ENCODE measurements at regions not wholly inside any gene's neighbourhood (a gene's known extent, or its start where the extent isn't known, plus 50 kb on each side); places are given as distances from the start of the nearest gene placed in this dataset.

GRCh38 chr5:2113348-2114131 is 230.8 kb upstream of the IRX4 start:
- Histone ChIP-seq H4K5ac (ENCODE audit: insufficient read length, low read depth, low read length) (no peak overlapping the region), H3K79me2 (ENCODE audit: control insufficient read depth in 1 of 2, insufficient read depth in 2 of 2, low read length in 2 of 2) (no peaks in the 10 kb centered on the region), H3K18ac (ENCODE audit: extremely low read depth, low read length) (no peak overlapping the region), H4K20me1 (replicated peaks in 1 of 2; ENCODE audit: control insufficient read depth in 1 of 2, insufficient read depth in 2 of 2, low read length in 2 of 2) (peaks cover 0 to 2% of the 10 kb centered on the region in 2 experiments), H3K4me1 (replicated peaks in 1 of 4; ENCODE audit: control insufficient read depth in 3 of 4, insufficient read depth in 4 of 4, low read length in 3 of 4) (no peaks in the 10 kb centered on the region), H3K27ac (ENCODE audit: low read depth, low read length) (no peak overlapping the region), H3K27me3 (replicated peaks in 1 of 4; ENCODE audit: control insufficient read depth in 3 of 4, extremely low read depth in 1 of 4, insufficient read depth in 3 of 4, low read length in 3 of 4) (no peaks in the 10 kb centered on the region; a peak in 1 of 7 replicates), H2BK12ac (ENCODE audit: low read depth, low read length) (no peak overlapping the region), H4K8ac (ENCODE audit: extremely low read depth, insufficient read depth, low read length) (no peak overlapping the region), H3K4ac (replicated peaks; ENCODE audit: insufficient read length, low read depth, low read length) (no peak overlapping the region), H3K9me3 (ENCODE audit: insufficient read depth in 2 of 2, low read depth in 1 of 2, low read length in 1 of 2) (peaks cover 3 to 4% of the 10 kb centered on the region in 2 experiments; a peak in 2 of 4 replicates), H2BK20ac (ENCODE audit: low read length) (no peak overlapping the region), H3K23me2 (ENCODE audit: low read depth, low read length) (no peaks in the 10 kb centered on the region; the same call in 1 of the 2 replicates), H3K4me3 (ENCODE audit: extremely low read depth in 1 of 4, insufficient read depth in 2 of 4, low read depth in 3 of 4, low read length in 4 of 4) (no peak overlapping the region), H3K14ac (ENCODE audit: insufficient read length) (no peak overlapping the region), H2AFZ (ENCODE audit: low read length) (no peak overlapping the region), H2BK5ac (ENCODE audit: low read depth, low read length) (no peak overlapping the region), H3K4me2 (ENCODE audit: insufficient read depth in 1 of 2, low read depth in 2 of 2, low read length in 2 of 2) (no peak overlapping the region), H3K23ac (ENCODE audit: insufficient read length) (no peak overlapping the region), H3K36me3 (ENCODE audit: control insufficient read depth in 2 of 4, insufficient read depth in 4 of 4, low read length in 3 of 4) (no peaks in the 10 kb centered on the region; a peak in 1 of 8 replicates), H2BK15ac (ENCODE audit: low read length) (no peak overlapping the region), H3K79me1 (ENCODE audit: low read depth, low read length) (no peaks in the 10 kb centered on the region), H3K56ac (replicated peaks; ENCODE audit: insufficient read length, low read depth, low read length) (no peak overlapping the region), H3K9ac (replicated peaks in 1 of 4; ENCODE audit: extremely low read depth in 1 of 4, low read depth in 3 of 4, low read length in 3 of 4) (no peak overlapping the region), H2AK5ac (ENCODE audit: low read depth, low read length) (no peak overlapping the region), H2BK120ac (replicated peaks; ENCODE audit: low read depth, low read length) (no peak overlapping the region), H4K91ac (replicated peaks; ENCODE audit: insufficient read length, low read length) (no peak overlapping the region)
- ChIA-PET CTCF (ENCODE audit: partially characterized antibody) (interaction anchor here (1.2 kb wide), 1 partner anchor 22 kb away, joined by 4 read pairs; no protein-coding TSS in a partner anchor), POLR2A (ENCODE audit: partially characterized antibody) (no interaction called here)
- FAIRE-seq (no peak), DNase-seq (ENCODE audit: low read depth in 1 of 2, low spot score in 2 of 2) (no peak)
- TF ChIP-seq POLR2A (IDR thresholded peaks at IDR 0.05; ENCODE audit: control extremely low read depth in 1 of 2, low read depth in 2 of 2, low read length in 2 of 2) = no peak
- no peak for TF ChIP-seq NANOG (IDR thresholded peaks at IDR 0.05; ENCODE audit: insufficient read depth, low read depth, low read length, poor library complexity, severe bottlenecking)
- WGBS, 2 experiments (ENCODE audit: extremely low coverage in 1 of 2, insufficient coverage in 1 of 2, insufficient read length in 1 of 2, insufficient replicate concordance in 2 of 2, low coverage in 1 of 2, low lambda C conversion rate in 2 of 2, missing lambda C conversion rate in 1 of 2) = 92% methylated on average over 9 of the region's 9 CpGs; no CpG with 5 or more reads in 1 of the 2 experiments

Data from H1 (cell line).